ENCODE measurements at regions not wholly inside any gene's neighbourhood (a gene's known extent, or its start where the extent isn't known, plus 50 kb on each side); places are given as distances from the start of the nearest gene placed in this dataset.

- Histone ChIP-seq H3K4me1 (no peaks in the 10 kb centered on the region), H3K36me3 (no peaks in the 10 kb centered on the region), H3K9me3 (peaks cover 0 to 8% (median 1%) of the 10 kb centered on the region in 8 donors), H3K27me3 (replicated peaks in 1 of 7) (no peaks in the 10 kb centered on the region), H3K27ac (no peak overlapping the region), H3K4me3 (no peak overlapping the region)
- intact Hi-C loops (cut with DNase I; ENCODE audit: low total_unique reads) = no loop called here
- 53 to 84% (median 68%) methylated on average over 3 of the region's 3 CpGs for WGBS, 5 donors
- TF ChIP-seq, protein P1, sequence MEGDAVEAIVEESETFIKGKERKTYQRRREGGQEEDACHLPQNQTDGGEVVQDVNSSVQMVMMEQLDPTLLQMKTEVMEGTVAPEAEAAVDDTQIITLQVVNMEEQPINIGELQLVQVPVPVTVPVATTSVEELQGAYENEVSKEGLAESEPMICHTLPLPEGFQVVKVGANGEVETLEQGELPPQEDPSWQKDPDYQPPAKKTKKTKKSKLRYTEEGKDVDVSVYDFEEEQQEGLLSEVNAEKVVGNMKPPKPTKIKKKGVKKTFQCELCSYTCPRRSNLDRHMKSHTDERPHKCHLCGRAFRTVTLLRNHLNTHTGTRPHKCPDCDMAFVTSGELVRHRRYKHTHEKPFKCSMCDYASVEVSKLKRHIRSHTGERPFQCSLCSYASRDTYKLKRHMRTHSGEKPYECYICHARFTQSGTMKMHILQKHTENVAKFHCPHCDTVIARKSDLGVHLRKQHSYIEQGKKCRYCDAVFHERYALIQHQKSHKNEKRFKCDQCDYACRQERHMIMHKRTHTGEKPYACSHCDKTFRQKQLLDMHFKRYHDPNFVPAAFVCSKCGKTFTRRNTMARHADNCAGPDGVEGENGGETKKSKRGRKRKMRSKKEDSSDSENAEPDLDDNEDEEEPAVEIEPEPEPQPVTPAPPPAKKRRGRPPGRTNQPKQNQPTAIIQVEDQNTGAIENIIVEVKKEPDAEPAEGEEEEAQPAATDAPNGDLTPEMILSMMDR (IDR thresholded peaks at IDR 0.05 in 8 of 11, conservative IDR thresholded peaks at IDR 0.05 in 3 of 11) = no peak
- TF ChIP-seq POLR2AphosphoS5 (IDR thresholded peaks at IDR 0.05) = no peak
- no peak for TF ChIP-seq POLR2A (IDR thresholded peaks at IDR 0.05)
- DNase-seq = no peak
These were observed 664.5 kb upstream of the SALL1 start for GRCh38 chr16:51815523-51815922.

DNA sequence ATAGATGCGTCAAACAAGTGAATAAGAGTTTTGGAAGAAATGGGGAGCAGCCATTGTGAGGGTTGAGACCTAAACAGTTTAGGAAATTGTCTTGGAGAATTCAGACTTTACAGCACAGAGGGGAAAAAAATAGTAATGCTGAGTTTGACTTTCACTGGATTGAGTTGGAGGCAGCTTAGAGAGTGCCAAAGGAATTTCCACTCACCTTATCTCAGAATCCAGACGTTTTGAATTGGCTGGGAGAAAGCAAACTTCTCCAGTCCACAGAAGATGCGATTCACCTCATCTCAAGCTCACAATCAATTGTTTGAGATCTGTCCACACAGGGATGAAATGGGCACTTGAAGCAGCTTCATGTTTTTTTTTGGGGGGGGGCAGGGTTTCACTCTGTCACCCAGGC, 663.5 kb upstream of the SALL1 start:
- intact Hi-C loops (cut with DNase I; ENCODE audit: low total_unique reads) = no loop called here
- Histone ChIP-seq H3K4me3 (no peak overlapping the region), H3K36me3 (no peaks in the 10 kb centered on the region), H3K27me3 (replicated peaks in 1 of 7) (no peaks in the 10 kb centered on the region), H3K9me3 (peaks cover 0 to 8% (median 1%) of the 10 kb centered on the region in 8 donors), H3K4me1 (no peaks in the 10 kb centered on the region), H3K27ac (no peak overlapping the region)
- WGBS, 5 donors = 44 to 56% (median 52%) methylated on average over 3 of the region's 3 CpGs
- DNase-seq = no peak
- TF ChIP-seq POLR2AphosphoS5 (IDR thresholded peaks at IDR 0.05) = no peak
- TF ChIP-seq, protein P1 (IDR thresholded peaks at IDR 0.05 in 8 of 11, conservative IDR thresholded peaks at IDR 0.05 in 3 of 11) = no peak
- no peak for TF ChIP-seq POLR2A (IDR thresholded peaks at IDR 0.05)

DNA sequence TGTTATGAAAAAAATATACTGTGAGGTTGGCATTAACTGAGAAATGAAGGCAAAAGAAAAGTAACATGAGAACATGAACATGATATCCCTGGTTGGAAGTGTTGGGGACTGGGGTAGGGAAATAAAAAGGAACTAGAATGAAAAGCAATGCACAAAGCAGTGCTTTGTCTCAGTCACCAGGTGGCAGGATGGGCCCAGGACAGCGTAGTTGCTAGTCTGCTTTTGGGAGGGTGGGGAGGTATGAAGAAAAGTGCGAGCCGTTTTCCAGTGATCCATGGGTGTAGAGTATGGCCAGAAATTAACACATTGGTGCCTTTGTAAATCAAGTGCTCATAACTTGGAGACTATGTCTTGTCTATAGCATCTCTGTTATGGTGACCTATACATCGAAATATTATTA, 662.5 kb upstream of the SALL1 start:
- no peak for DNase-seq
- intact Hi-C loops (cut with DNase I; ENCODE audit: low total_unique reads) = no loop called here
- no peak for TF ChIP-seq POLR2AphosphoS5 (IDR thresholded peaks at IDR 0.05)
- TF ChIP-seq POLR2A (IDR thresholded peaks at IDR 0.05) = no peak
- TF ChIP-seq, protein P1 (IDR thresholded peaks at IDR 0.05 in 8 of 11, conservative IDR thresholded peaks at IDR 0.05 in 3 of 11) = no peak

GRCh38 chr16:51812945-51813344, 661.9 kb upstream of the SALL1 start:
- H3K36me3 ChIP-seq = no peaks in the 10 kb centered on the region
- TF ChIP-seq, protein P1 (IDR thresholded peaks at IDR 0.05 in 8 of 11, conservative IDR thresholded peaks at IDR 0.05 in 3 of 11) = no peak
- no peak for TF ChIP-seq POLR2AphosphoS5 (IDR thresholded peaks at IDR 0.05)
- no peak for TF ChIP-seq POLR2A (IDR thresholded peaks at IDR 0.05)
- no peak overlapping the region for H3K4me3 ChIP-seq
- DNase-seq = no peak
- H3K9me3 ChIP-seq = peaks cover 0 to 13% (median 6%) of the 10 kb centered on the region in 8 donors
- intact Hi-C loops (cut with DNase I; ENCODE audit: low total_unique reads) = no loop called here
- no peaks in the 10 kb centered on the region for H3K4me1 ChIP-seq
- 68 to 83% (median 70%) methylated on average over 2 of the region's 2 CpGs for WGBS, 5 donors
- no peak overlapping the region for H3K27ac ChIP-seq
- H3K27me3 ChIP-seq (replicated peaks in 1 of 7) = no peaks in the 10 kb centered on the region

More for the DNA sequence above, 662.5 kb upstream of the SALL1 start:
- 75 to 86% (median 84%) methylated on average over 4 of the region's 4 CpGs for WGBS, 5 donors
- Histone ChIP-seq H3K4me3 (no peak overlapping the region), H3K4me1 (no peaks in the 10 kb centered on the region), H3K9me3 (peaks cover 0 to 8% (median 1%) of the 10 kb centered on the region in 8 donors), H3K27me3 (replicated peaks in 1 of 7) (no peaks in the 10 kb centered on the region), H3K27ac (no peak overlapping the region), H3K36me3 (no peaks in the 10 kb centered on the region)
